Stimulated activated CD8-positive, alpha-beta memory T cell treated with anti-CD3 and anti-CD28 coated beads, Interleukin-15, amount 100 ng/mL, for 1 hour (primary cell): ENCODE measurements at regions not wholly inside any gene's neighbourhood (a gene's known extent, or its start where the extent isn't known, plus 50 kb on each side); places are given as distances from the start of the nearest gene placed in this dataset.
"Not testable (repeated sequence)": the region's sequence is repeated elsewhere in the genome, so short reads cannot be mapped to it uniquely, and the experiment has no call there.

Source experiments
- DNase-seq: peaks from one replicate; pipeline ENCODE4 v3.0.0-alpha.2; 2020; ENCODE audit warnings: low read depth

- DNase-seq, result no peak
These were observed 332.9 kb downstream of the PCNX1 start for GRCh38 chr14:71240171-71240570.

- DNase-seq, result no peak
These were observed 333.7 kb downstream of the PCNX1 start for GRCh38 chr14:71240866-71241520.

GRCh38 chr14:71242237-71242748, 335.0 kb downstream of the PCNX1 start:
- DNase-seq, result no peak

GRCh38 chr14:71243697-71244096, 336.4 kb downstream of the PCNX1 start:
- no peak for DNase-seq

- DNase-seq, result no peak
These were observed 337.1 kb downstream of the PCNX1 start for GRCh38 chr14:71244341-71244740.

GRCh38 chr14:71245659-71246361, 338.6 kb downstream of the PCNX1 start:
- no peak for DNase-seq

- DNase-seq, result no peak
These were observed 339.3 kb downstream of the PCNX1 start for GRCh38 chr14:71246539-71246938.

- DNase-seq, result no peak
These were observed 339.8 kb downstream of the PCNX1 start for GRCh38 chr14:71247106-71247505.

GRCh38 chr14:71248194-71248593, 340.9 kb downstream of the PCNX1 start:
- no peak for DNase-seq

- DNase-seq, result no peak
These were observed 343.1 kb downstream of the PCNX1 start for GRCh38 chr14:71250347-71250746.

- DNase-seq, result no peak
These were observed 343.5 kb downstream of the PCNX1 start for GRCh38 chr14:71250791-71251190.

- not testable (repeated sequence) for DNase-seq
These were observed 346.9 kb downstream of the PCNX1 start for GRCh38 chr14:71254091-71254719.

GRCh38 chr14:71261206-71261605, 353.9 kb downstream of the PCNX1 start:
- DNase-seq, result no peak

GRCh38 chr14:71262441-71262840, 355.2 kb downstream of the PCNX1 start:
- DNase-seq, result no peak

- DNase-seq, result no peak
These were observed 357.0 kb downstream of the PCNX1 start for GRCh38 chr14:71264260-71264659.

- DNase-seq, result no peak
These were observed 359.8 kb downstream of the PCNX1 start for GRCh38 chr14:71267007-71267513.

- no peak for DNase-seq
These were observed 360.4 kb downstream of the PCNX1 start for GRCh38 chr14:71267691-71268090.

GRCh38 chr14:71270111-71270510, 362.9 kb downstream of the PCNX1 start:
- DNase-seq, result no peak

GRCh38 chr14:71271166-71271945, 364.1 kb downstream of the PCNX1 start:
- DNase-seq, result no peak

GRCh38 chr14:71273366-71273765, 366.1 kb downstream of the PCNX1 start:
- DNase-seq, result no peak

- no peak for DNase-seq
These were observed 376.8 kb downstream of the PCNX1 start for GRCh38 chr14:71284048-71284447.

GRCh38 chr14:71286126-71286525, 378.9 kb downstream of the PCNX1 start:
- no peak for DNase-seq
